WTC11 (cell line): ENCODE measurements at regions not wholly inside any gene's neighbourhood (a gene's known extent, or its start where the extent isn't known, plus 50 kb on each side); places are given as distances from the start of the nearest gene placed in this dataset.

Source experiments
- ATAC-seq: fragments of 200-7000 bp; cut with Tn5 transposase; 2 replicates; pipeline ENCODE4 v1.10.0; 2021; ENCODE audit warnings: mild to moderate bottlenecking, moderate library complexity
- CTCF ChIA-PET: fragments of 300-600 bp; sonication (Branson Sonifier 250); formaldehyde crosslinking; loops from one replicate; lab custom pipeline; 2021; ENCODE audit warnings: antibody characterized with exemption; lab: Charles Lee
- POLR2A ChIA-PET: fragments of 350-600 bp; sonication (Branson Sonifier 250); formaldehyde crosslinking; loops from one replicate; lab custom pipeline; 2021; ENCODE audit warnings: antibody characterized with exemption; lab: Charles Lee
- DNase-seq: peaks from one replicate; pipeline ENCODE4 v3.0.0; 2021; ENCODE audit warnings: low spot score
- H3K27ac Mint-ChIP-seq: 2 replicates; pipeline ENCODE4 v1.8.0; 2021; ENCODE audit warnings: mixed read lengths
- H3K27me3 Mint-ChIP-seq: 2 replicates; pipeline ENCODE4 v1.8.0; 2021; ENCODE audit warnings: low read depth, mild to moderate bottlenecking, moderate library complexity, mixed read lengths
- H3K36me3 Mint-ChIP-seq: 2 replicates; pipeline ENCODE4 v1.8.0; 2021; ENCODE audit warnings: mixed read lengths
- H3K4me1 Mint-ChIP-seq: 2 replicates; pipeline ENCODE4 v1.8.0; 2022; ENCODE audit warnings: mixed read lengths
- H3K4me3 Mint-ChIP-seq: 2 replicates; pipeline ENCODE4 v1.8.0; 2021; ENCODE audit warnings: mild to moderate bottlenecking, moderate library complexity, mixed read lengths
- H3K9me3 Mint-ChIP-seq: 2 replicates; pipeline ENCODE4 v1.8.0; 2021; ENCODE audit warnings: mixed read lengths
- AR ChIP-seq: fragments of 250-450 bp; sonication (Bioruptor Pico); IDR thresholded peaks from 2 replicates; pipeline ENCODE4 v1.9.0; 2021; ENCODE audit warnings: mild to moderate bottlenecking
- ATF1 ChIP-seq: sonication (generic); formaldehyde crosslinking; IDR thresholded peaks from 2 replicates; pipeline ENCODE4 v1.8.1; 2023; ENCODE audit warnings: mild to moderate bottlenecking, moderate library complexity, missing genetic modification reagents
- FOXK1 ChIP-seq: sonication (generic); formaldehyde crosslinking; IDR thresholded peaks from 2 replicates; pipeline ENCODE4 v1.8.0; 2022; ENCODE audit warnings: mild to moderate bottlenecking, moderate library complexity, missing genetic modification reagents
- KAT7 ChIP-seq: sonication (generic); formaldehyde crosslinking; IDR thresholded peaks from 2 replicates; pipeline ENCODE4 v1.8.1; 2023; ENCODE audit warnings: missing genetic modification reagents, mild to moderate bottlenecking, borderline replicate concordance
- MYBL2 ChIP-seq: sonication (generic); formaldehyde crosslinking; IDR thresholded peaks from 2 replicates; pipeline ENCODE4 v1.8.1; 2023; ENCODE audit warnings: mild to moderate bottlenecking, moderate library complexity, missing genetic modification reagents
- NFE2L1 ChIP-seq: sonication (generic); formaldehyde crosslinking; IDR thresholded peaks from 2 replicates; pipeline ENCODE4 v1.8.1; 2023; ENCODE audit warnings: missing genetic modification reagents
- NFYB ChIP-seq: sonication (generic); formaldehyde crosslinking; conservative IDR thresholded peaks from 2 replicates; pipeline ENCODE4 v1.8.0; 2022; ENCODE audit warnings: low read depth, missing genetic modification reagents
- OVOL2 ChIP-seq: fragments of 250-450 bp; sonication (Bioruptor Pico); IDR thresholded peaks from 2 replicates; pipeline ENCODE4 v1.9.0; 2021; ENCODE audit warnings: mild to moderate bottlenecking, borderline replicate concordance
- PREB ChIP-seq: sonication (generic); formaldehyde crosslinking; IDR thresholded peaks from 2 replicates; pipeline ENCODE4 v1.8.1; 2022; ENCODE audit warnings: mild to moderate bottlenecking, missing genetic modification reagents, moderate library complexity, borderline replicate concordance
- RELA ChIP-seq: sonication (generic); formaldehyde crosslinking; IDR thresholded peaks from 2 replicates; pipeline ENCODE4 v1.8.1; 2022; ENCODE audit warnings: missing genetic modification reagents, mild to moderate bottlenecking, borderline replicate concordance
- SMAD3 ChIP-seq: sonication (generic); formaldehyde crosslinking; IDR thresholded peaks from 2 replicates; pipeline ENCODE4 v1.8.0; 2022; ENCODE audit warnings: missing genetic modification reagents, mild to moderate bottlenecking, borderline replicate concordance
- SP1 ChIP-seq: sonication (generic); formaldehyde crosslinking; conservative IDR thresholded peaks from 2 replicates; pipeline ENCODE4 v1.8.1; 2022; ENCODE audit warnings: missing genetic modification reagents
- STAT6 ChIP-seq: sonication (generic); formaldehyde crosslinking; conservative IDR thresholded peaks from 2 replicates; pipeline ENCODE4 v1.8.1; 2023; ENCODE audit warnings: mild to moderate bottlenecking, low read depth, missing genetic modification reagents, moderate library complexity
- USF1 ChIP-seq: sonication (generic); formaldehyde crosslinking; IDR thresholded peaks from 2 replicates; pipeline ENCODE4 v1.8.0; 2022; ENCODE audit warnings: mild to moderate bottlenecking, missing genetic modification reagents
- USF2 ChIP-seq: sonication (generic); formaldehyde crosslinking; IDR thresholded peaks from 2 replicates; pipeline ENCODE4 v1.8.1; 2023; ENCODE audit warnings: mild to moderate bottlenecking, missing genetic modification reagents, moderate library complexity
- ZMAT4 ChIP-seq: fragments of 250-450 bp; sonication (Bioruptor Pico); IDR thresholded peaks from 2 replicates; pipeline ENCODE4 v1.9.0; 2021; ENCODE audit warnings: mild to moderate bottlenecking
- ZNF232 ChIP-seq: sonication (generic); formaldehyde crosslinking; IDR thresholded peaks from 2 replicates; pipeline ENCODE4 v1.8.0; 2022; ENCODE audit warnings: mild to moderate bottlenecking, missing genetic modification reagents
- ZNF263 ChIP-seq: sonication (generic); formaldehyde crosslinking; IDR thresholded peaks from 2 replicates; pipeline ENCODE4 v1.8.1; 2022; ENCODE audit warnings: low read depth, mild to moderate bottlenecking, moderate library complexity, missing genetic modification reagents
- ZSCAN18 ChIP-seq: fragments of 250-450 bp; sonication (Bioruptor Pico); IDR thresholded peaks from 2 replicates; pipeline ENCODE4 v2.1.2; 2022; ENCODE audit warnings: mild to moderate bottlenecking, moderate library complexity

- Mint-ChIP-seq H3K27me3 (no peaks in the 10 kb centered on the region), H3K27ac (no peak overlapping the region), H3K4me1 (no peaks in the 10 kb centered on the region), H3K9me3 (peaks cover 10% of the 10 kb centered on the region), H3K4me3 (no peak overlapping the region), H3K36me3 (no peaks in the 10 kb centered on the region)
- ATAC-seq (no peak), DNase-seq (no peak)
- ChIA-PET CTCF (no interaction called here), POLR2A (no interaction called here)
- TF ChIP-seq ZNF263 (no peak), SP1 (CRISPR knock-in tag) (no peak), USF2 (CRISPR knock-in tag) (no peak), STAT6 (CRISPR knock-in tag) (no peak), ZSCAN18 (no peak), MYBL2 (no peak), SMAD3 (CRISPR knock-in tag) (no peak), OVOL2 (no peak)
Observed at GRCh38 chr10:23804125-23804524, 365.2 kb downstream of the OTUD1 start.

- TF ChIP-seq RELA = no peak
- no peak for TF ChIP-seq USF1 (CRISPR knock-in tag)
- TF ChIP-seq NFYB (CRISPR knock-in tag) = no peak
- no peak for TF ChIP-seq AR (CRISPR knock-in tag)
- TF ChIP-seq ZMAT4 (CRISPR knock-in tag) = no peak
- TF ChIP-seq, all 79 proteins: peak for 0
- no peak for ATAC-seq
- no peaks in the 10 kb centered on the region for H3K27me3 Mint-ChIP-seq
- no peak for DNase-seq
- no peaks in the 10 kb centered on the region for H3K9me3 Mint-ChIP-seq
- POLR2A ChIA-PET = no interaction called here
- no peak overlapping the region for H3K27ac Mint-ChIP-seq
- no peak overlapping the region for H3K4me3 Mint-ChIP-seq
- H3K36me3 Mint-ChIP-seq = no peaks in the 10 kb centered on the region
- CTCF ChIA-PET = no interaction called here
- peaks cover 4% of the 10 kb centered on the region; the same call in 1 of the 2 replicates for H3K4me1 Mint-ChIP-seq
Observed at GRCh38 chr10:23813687-23814086, 374.8 kb downstream of the OTUD1 start.

- ChIA-PET POLR2A (no interaction called here), CTCF (no interaction called here)
- no peak overlapping the region for H3K4me3 Mint-ChIP-seq
- H3K27ac Mint-ChIP-seq = no peak overlapping the region
- no peaks in the 10 kb centered on the region for H3K36me3 Mint-ChIP-seq
- H3K9me3 Mint-ChIP-seq = no peaks in the 10 kb centered on the region
- H3K4me1 Mint-ChIP-seq = peaks cover 4% of the 10 kb centered on the region; the same call in 1 of the 2 replicates
- no peaks in the 10 kb centered on the region for H3K27me3 Mint-ChIP-seq
- ATAC-seq (no peak), DNase-seq (no peak)
- no peak for TF ChIP-seq FOXK1 (CRISPR knock-in tag)
- TF ChIP-seq MYBL2 = no peak
- no peak for TF ChIP-seq NFE2L1 (CRISPR knock-in tag)
- no peak for TF ChIP-seq PREB
- TF ChIP-seq ZNF232 (CRISPR knock-in tag) = no peak
- no peak for TF ChIP-seq ZSCAN18
- TF ChIP-seq ATF1 = no peak
- TF ChIP-seq KAT7 = no peak
Observed at GRCh38 chr10:23818484-23818883, 379.6 kb downstream of the OTUD1 start.
